LNCaP clone FGC (cell line): ENCODE measurements at regions not wholly inside any gene's neighbourhood (a gene's known extent, or its start where the extent isn't known, plus 50 kb on each side); places are given as distances from the start of the nearest gene placed in this dataset.

Experiments used
- DNase-seq: peaks from one replicate; pipeline ENCODE4 v3.0.0-alpha.2; 2011; ENCODE audit warnings: low read depth
- H3K4me3 ChIP-seq: 2 replicates; pipeline ENCODE4 v1.5.1; 2011; ENCODE audit warnings: mild to moderate bottlenecking, low read depth, low read length, control low read depth
- CTCF ChIP-seq: IDR thresholded peaks from 2 replicates; pipeline ENCODE4 v1.5.1; 2012; ENCODE audit warnings: mild to moderate bottlenecking; ENCODE audit not compliant: control insufficient read depth, insufficient read depth; ENCODE audit errors: extremely low read depth

- DNase-seq = no peak
- H3K4me3 ChIP-seq = no peak overlapping the region
- TF ChIP-seq CTCF = no peak
Observed at GRCh38 chr3:117989982-117990381, 1044.7 kb downstream of the IGSF11 start.

DNA sequence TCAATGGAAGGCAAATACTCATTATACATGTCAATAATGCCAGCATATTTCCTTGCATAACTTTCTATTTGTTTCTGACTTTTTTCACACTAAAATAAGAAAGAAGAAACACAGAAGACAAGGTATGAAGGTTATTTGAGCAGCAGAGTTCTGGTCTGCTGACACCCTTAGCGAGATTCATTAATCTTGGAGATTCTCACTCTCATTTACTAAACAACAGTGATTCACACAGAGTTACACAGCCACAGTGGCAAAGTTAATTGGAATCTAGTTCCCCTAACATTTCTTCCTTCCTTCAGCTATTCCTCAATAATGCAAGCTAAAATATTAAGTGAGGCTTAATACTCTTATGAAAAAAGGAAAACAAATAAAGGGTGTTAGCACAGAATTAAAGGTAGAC is 1044.0 kb downstream of the IGSF11 start:
- no peak for DNase-seq
- no peak overlapping the region for H3K4me3 ChIP-seq
- no peak for TF ChIP-seq CTCF

DNA sequence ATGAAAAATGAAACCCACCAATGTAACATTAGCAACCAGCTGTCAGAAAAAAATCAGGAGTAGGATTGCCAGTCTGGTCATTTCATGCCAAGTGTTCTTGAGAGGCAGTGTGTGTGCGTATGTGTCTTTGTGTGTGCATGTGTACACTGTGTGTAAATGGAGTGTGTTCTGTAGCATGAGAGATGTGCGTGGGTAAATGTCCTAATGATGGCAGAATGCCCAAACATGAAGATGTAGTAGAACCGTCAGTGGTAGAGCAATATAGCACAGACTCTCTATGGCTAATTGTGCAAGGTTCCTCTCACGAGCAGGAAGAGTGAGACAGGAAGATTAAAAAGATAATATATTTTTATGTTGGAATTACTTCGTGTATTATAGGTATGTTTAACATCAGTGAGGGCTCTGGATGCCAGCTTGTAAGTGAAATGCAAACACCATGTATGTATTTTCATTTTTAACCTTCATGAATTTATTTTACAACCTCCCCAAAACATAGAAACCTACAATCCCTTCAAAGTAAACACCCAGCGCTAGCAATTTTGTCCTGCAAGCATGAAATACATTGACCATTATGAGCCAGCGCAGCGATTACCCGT is 1038.7 kb downstream of the IGSF11 start:
- H3K4me3 ChIP-seq = no peak overlapping the region
- DNase-seq = no peak
- TF ChIP-seq CTCF = no peak

- H3K4me3 ChIP-seq = no peak overlapping the region
- peak; percentile 92 for TF ChIP-seq CTCF
- peak; percentile 33 for DNase-seq
Observed at GRCh38 chr3:117997201-117998049, 1037.2 kb downstream of the IGSF11 start.

- no peak overlapping the region for H3K4me3 ChIP-seq
- no peak for TF ChIP-seq CTCF
- DNase-seq = no peak
Observed at GRCh38 chr3:117998071-117998470, 1036.6 kb downstream of the IGSF11 start.

DNA sequence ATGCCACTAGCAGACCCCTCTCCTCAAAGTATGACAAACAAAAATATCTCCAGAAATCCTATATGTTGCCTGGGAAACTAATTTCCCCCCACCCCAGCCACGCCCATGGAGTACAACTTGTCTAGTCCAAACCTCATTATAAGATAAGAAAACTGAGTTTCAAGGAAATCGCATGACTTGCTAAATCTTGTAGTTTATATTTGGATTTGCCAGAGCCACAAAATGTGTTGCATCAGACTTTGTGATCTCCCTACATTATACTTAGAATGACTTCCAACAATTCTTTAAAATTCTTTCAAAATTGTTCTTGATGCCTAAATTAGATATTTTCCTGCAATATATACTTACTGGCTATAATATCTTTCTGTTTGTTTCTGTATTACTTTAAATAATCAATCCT is 1034.4 kb downstream of the IGSF11 start:
- TF ChIP-seq CTCF = no peak
- H3K4me3 ChIP-seq = no peak overlapping the region
- DNase-seq = no peak
